HepG2 (cell line): ENCODE measurements at regions not wholly inside any gene's neighbourhood (a gene's known extent, or its start where the extent isn't known, plus 50 kb on each side); places are given as distances from the start of the nearest gene placed in this dataset.

Experiments
- MAF1 ChIP-seq: sonication (generic); formaldehyde crosslinking; IDR thresholded peaks from 2 replicates; pipeline ENCODE4 v1.5.0; 2020; ENCODE audit warnings: missing genetic modification reagents, borderline replicate concordance
- MYC ChIP-seq: sonication (generic); formaldehyde crosslinking; IDR thresholded peaks from 2 replicates; pipeline ENCODE4 v1.9.0; 2021; ENCODE audit warnings: missing genetic modification reagents, borderline replicate concordance
- NR1H2 ChIP-seq: sonication (generic); formaldehyde crosslinking; IDR thresholded peaks from 2 replicates; pipeline ENCODE4 v1.8.1; 2022; ENCODE audit warnings: low read depth, missing genetic modification reagents, borderline replicate concordance
- POLR2G ChIP-seq: fragments of 200-400 bp; formaldehyde crosslinking; IDR thresholded peaks from 2 replicates; pipeline ENCODE4 v1.6.1; 2018; ENCODE audit warnings: mild to moderate bottlenecking, low read depth, low read length, moderate library complexity
- SYNCRIP ChIP-seq: fragments of 200-400 bp; formaldehyde crosslinking; IDR thresholded peaks from 2 replicates; pipeline ENCODE4 v1.6.1; 2018; ENCODE audit warnings: mild to moderate bottlenecking, low read depth, low read length; ENCODE audit not compliant: insufficient read depth
- TFAP4 ChIP-seq: sonication (generic); IDR thresholded peaks from 2 replicates; pipeline ENCODE4 v1.6.1; 2016; ENCODE audit warnings: low read depth, borderline replicate concordance
- TFDP2 ChIP-seq: sonication (generic); formaldehyde crosslinking; IDR thresholded peaks from 2 replicates; pipeline ENCODE4 v1.4.0; 2020; ENCODE audit warnings: missing genetic modification reagents
- THAP8 ChIP-seq: sonication (generic); formaldehyde crosslinking; IDR thresholded peaks from 2 replicates; pipeline ENCODE4 v1.5.1; 2020; ENCODE audit warnings: missing genetic modification reagents, mild to moderate bottlenecking, borderline replicate concordance
- TRIM22 ChIP-seq: fragments of 450-650 bp; IDR thresholded peaks from 2 replicates; pipeline ENCODE4 v1.6.1; 2017
- ZC3H13 ChIP-seq: sonication (generic); formaldehyde crosslinking; IDR thresholded peaks from 2 replicates; pipeline ENCODE4 v1.8.1; 2023; ENCODE audit warnings: mild to moderate bottlenecking, missing genetic modification reagents, moderate library complexity
- ZNF142 ChIP-seq: sonication (generic); formaldehyde crosslinking; IDR thresholded peaks from 2 replicates; pipeline ENCODE4 v1.4.0; 2020; ENCODE audit warnings: missing genetic modification reagents
- ZNF362 ChIP-seq: sonication (generic); formaldehyde crosslinking; IDR thresholded peaks from 2 replicates; pipeline ENCODE4 v1.4.0; 2020; ENCODE audit warnings: missing genetic modification reagents, mild to moderate bottlenecking, borderline replicate concordance
- ZNF691 ChIP-seq: sonication (generic); formaldehyde crosslinking; IDR thresholded peaks from 2 replicates; pipeline ENCODE4 v1.4.0; 2020; ENCODE audit warnings: missing genetic modification reagents, low read depth, mild to moderate bottlenecking, borderline replicate concordance
- ZNF777 ChIP-seq: sonication (generic); formaldehyde crosslinking; IDR thresholded peaks from 2 replicates; pipeline ENCODE4 v1.4.0; 2020; ENCODE audit warnings: missing genetic modification reagents

GRCh38 chr12:38124247-38125012 is 192.1 kb upstream of the ALG10B start (continued):
- no peak for TF ChIP-seq THAP8 (CRISPR knock-in tag)
- peak; percentile 39; the same call in 1 of the 2 replicates for TF ChIP-seq POLR2G
- no peak for TF ChIP-seq ZNF777 (CRISPR knock-in tag)
- no peak for TF ChIP-seq SYNCRIP
- TF ChIP-seq TFAP4 = no peak; the same call in 1 of the 2 replicates
- TF ChIP-seq ZC3H13 = no peak
- TF ChIP-seq ZNF362 (CRISPR knock-in tag) = peak; percentile 62; the same call in 1 of the 2 replicates
- TF ChIP-seq ZNF691 = no peak
- TF ChIP-seq TRIM22 = no peak
- TF ChIP-seq MAF1 (CRISPR knock-in tag) = no peak
- TF ChIP-seq MYC (CRISPR knock-in tag) = no peak
- no peak for TF ChIP-seq ZNF142
- no peak for TF ChIP-seq TFDP2 (CRISPR knock-in tag)
- TF ChIP-seq NR1H2 (CRISPR knock-in tag) = no peak
